OCI-LY1 (cell line): ENCODE measurements at regions not wholly inside any gene's neighbourhood (a gene's known extent, or its start where the extent isn't known, plus 50 kb on each side); places are given as distances from the start of the nearest gene placed in this dataset.
A peak's percentile ranks its signal among the peaks of the same experiment; 100 is the strongest.

Source experiments
- H2AFZ ChIP-seq: fragments of 200-600 bp; sonication (generic), shearing (Covaris generic); 2 replicates; pipeline ENCODE4 v1.6.0; 2014; ENCODE audit warnings: antibody characterized with exemption, mild to moderate bottlenecking, low read length
- H3F3A ChIP-seq: fragments of 200-600 bp; sonication (generic), shearing (Covaris generic); 2 replicates; pipeline ENCODE4 v1.6.0; 2014; ENCODE audit warnings: mild to moderate bottlenecking, antibody characterized with exemption, low read length, moderate library complexity; ENCODE audit not compliant: insufficient read depth
- H3K27ac ChIP-seq: fragments of 200-600 bp; sonication (generic); 2 replicates; pipeline ENCODE4 v1.5.1; 2014; ENCODE audit warnings: low read length, mixed run types, mild to moderate bottlenecking, low read depth; ENCODE audit not compliant: poor library complexity, severe bottlenecking
- H3K27me3 ChIP-seq: fragments of 200-600 bp; sonication (generic); 2 replicates; pipeline ENCODE4 v1.6.0; 2014; ENCODE audit warnings: antibody characterized with exemption, mild to moderate bottlenecking, low read length, moderate library complexity; ENCODE audit not compliant: insufficient read depth
- H3K36me3 ChIP-seq: fragments of 200-600 bp; sonication (generic); 2 replicates; pipeline ENCODE4 v1.6.1; 2014; ENCODE audit warnings: mild to moderate bottlenecking, antibody characterized with exemption, low read length, moderate library complexity, mixed read lengths; ENCODE audit not compliant: insufficient read depth
- H3K4me1 ChIP-seq: fragments of 200-600 bp; sonication (generic); 2 replicates; pipeline ENCODE4 v1.5.1; 2014; ENCODE audit warnings: mild to moderate bottlenecking, low read length, moderate library complexity; ENCODE audit not compliant: insufficient read depth, severe bottlenecking
- H3K4me2 ChIP-seq: fragments of 200-600 bp; sonication (generic), shearing (Covaris generic); 2 replicates; pipeline ENCODE4 v1.6.1; 2014; ENCODE audit warnings: low read length
- H3K4me3 ChIP-seq: fragments of 200-600 bp; sonication (generic); 2 replicates; pipeline ENCODE4 v1.5.1; 2014; ENCODE audit warnings: low read length, low read depth, mild to moderate bottlenecking, mixed read lengths; ENCODE audit not compliant: poor library complexity, severe bottlenecking
- H3K79me2 ChIP-seq: fragments of 200-600 bp; shearing (Covaris generic); 2 replicates; pipeline ENCODE4 v1.6.1; 2016; ENCODE audit warnings: mixed run types, low read length, mixed read lengths; ENCODE audit not compliant: insufficient read depth
- H3K9ac ChIP-seq: fragments of 200-600 bp; sonication (generic), shearing (Covaris generic); 2 replicates; pipeline ENCODE4 v1.6.1; 2014; ENCODE audit warnings: mild to moderate bottlenecking, low read length, mixed read lengths
- H3K9me2 ChIP-seq: fragments of 200-600 bp; sonication (generic), shearing (Covaris generic); 2 replicates; pipeline ENCODE4 v1.6.1; 2014; ENCODE audit warnings: low read depth, mild to moderate bottlenecking, low read length, mixed read lengths
- H3K9me3 ChIP-seq: fragments of 200-600 bp; shearing (Covaris generic); 2 replicates; pipeline ENCODE4 v1.6.1; 2014; ENCODE audit warnings: low read length, mixed read lengths
- H4K20me1 ChIP-seq: fragments of 200-600 bp; sonication (generic), shearing (Covaris generic); 2 replicates; pipeline ENCODE4 v1.6.0; 2016; ENCODE audit warnings: mild to moderate bottlenecking, low read length; ENCODE audit not compliant: insufficient read depth
- CTCF ChIP-seq: fragments of 200-600 bp; sonication (generic), shearing (Covaris generic); IDR thresholded peaks from 2 replicates; pipeline ENCODE4 v1.5.1; 2017; ENCODE audit warnings: mild to moderate bottlenecking, antibody characterized with exemption, low read length, moderate library complexity, mixed read lengths
- EZH2 ChIP-seq: fragments of 200-600 bp; sonication (generic), shearing (Covaris generic); IDR thresholded peaks from 2 replicates; pipeline ENCODE4 v1.8.0; 2017; ENCODE audit warnings: borderline replicate concordance, mixed run types, mild to moderate bottlenecking, antibody characterized with exemption, low read length, moderate library complexity, mixed read lengths

DNA sequence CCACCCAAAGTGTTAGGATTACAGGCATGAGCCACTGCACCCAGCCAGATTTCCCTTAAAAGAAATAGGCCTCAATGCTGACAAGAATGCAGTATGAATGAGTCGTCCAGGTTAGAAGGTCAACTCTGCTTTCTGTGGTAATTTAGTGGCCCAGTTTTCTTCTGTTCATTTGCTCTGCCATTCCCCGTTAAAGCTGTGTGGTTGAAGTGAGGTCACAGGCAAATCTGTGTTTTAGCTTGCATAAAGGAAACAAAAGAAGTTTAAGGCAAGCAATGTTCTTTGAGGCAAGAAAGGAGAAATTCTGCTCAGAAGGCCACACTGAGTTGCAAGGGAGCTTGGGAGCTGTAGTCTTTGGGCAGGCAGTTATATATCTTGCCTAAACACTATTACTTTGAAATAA lies 176.8 kb downstream of the LARP7 start:
- H3K9me2 ChIP-seq: no peaks in the 10 kb centered on the region
- no peak overlapping the region for H3K9ac ChIP-seq
- peaks cover 12% of the 10 kb centered on the region for H3K4me1 ChIP-seq
- no peaks in the 10 kb centered on the region for H3F3A ChIP-seq
- no peak overlapping the region for H2AFZ ChIP-seq
- TF ChIP-seq CTCF: no peak
- no peak for TF ChIP-seq EZH2
- no peak overlapping the region for H3K27ac ChIP-seq
- H3K4me3 ChIP-seq: no peak overlapping the region
- no peaks in the 10 kb centered on the region for H4K20me1 ChIP-seq
- no peak overlapping the region for H3K4me2 ChIP-seq
- no peaks in the 10 kb centered on the region for H3K79me2 ChIP-seq
- H3K27me3 ChIP-seq: no peaks in the 10 kb centered on the region
- no peaks in the 10 kb centered on the region for H3K9me3 ChIP-seq
- H3K36me3 ChIP-seq: no peaks in the 10 kb centered on the region

DNA sequence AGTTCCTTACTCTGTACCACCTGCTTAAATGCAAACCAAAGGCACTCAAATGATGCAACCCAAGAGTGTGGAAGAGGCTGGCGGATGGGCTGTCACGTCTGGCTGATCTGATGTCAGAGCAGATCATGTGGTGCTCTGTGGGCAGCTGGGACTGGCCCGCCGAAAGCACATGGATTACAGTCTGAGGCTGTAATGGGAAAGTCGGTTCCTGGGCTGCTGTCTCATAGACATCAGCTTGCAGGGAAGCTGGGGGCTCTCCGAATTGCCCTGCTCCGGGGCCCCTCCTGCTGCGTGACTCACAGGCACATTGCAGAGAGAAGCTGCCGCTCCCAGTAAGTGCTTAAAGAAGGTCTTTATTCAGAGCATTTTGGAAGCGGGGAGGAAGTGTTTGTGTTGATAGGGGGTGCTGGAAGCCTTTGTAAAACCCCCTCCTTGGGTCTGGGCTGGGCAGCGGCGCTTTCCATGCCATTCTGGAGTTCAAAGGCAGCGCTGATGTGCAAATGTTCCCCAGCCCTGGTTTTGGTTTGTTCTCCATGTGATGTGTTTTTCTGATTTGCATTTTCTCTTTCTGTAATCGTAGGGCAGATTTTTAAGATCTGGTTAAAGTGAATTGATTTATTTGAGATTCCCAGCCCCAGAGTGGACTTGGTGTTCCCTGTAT lies 181.1 kb downstream of the LARP7 start:
- Histone ChIP-seq H3K9ac (peak overlapping the region; percentile 42; the same call in 1 of the 2 replicates), H3K27me3 (no peaks in the 10 kb centered on the region), H3K4me1 (peaks cover 13% of the 10 kb centered on the region), H3K4me3 (peak overlapping the region; percentile 53), H3F3A (no peaks in the 10 kb centered on the region), H3K9me2 (no peaks in the 10 kb centered on the region), H3K27ac (no peak overlapping the region), H3K9me3 (no peaks in the 10 kb centered on the region), H3K79me2 (no peaks in the 10 kb centered on the region), H4K20me1 (no peaks in the 10 kb centered on the region), H3K4me2 (peak overlapping the region; percentile 60), H2AFZ (0 out of 2 replicates have a peak overlapping the region, but pooled peaks have one; percentile 18), H3K36me3 (no peaks in the 10 kb centered on the region)
- no peak for TF ChIP-seq EZH2
- no peak for TF ChIP-seq CTCF

- Histone ChIP-seq H3K9ac (peak overlapping the region; percentile 42; the same call in 1 of the 2 replicates), H3K4me2 (peak overlapping the region; percentile 60), H3K36me3 (no peaks in the 10 kb centered on the region), H3K9me3 (no peaks in the 10 kb centered on the region), H3K79me2 (no peaks in the 10 kb centered on the region), H3K27me3 (no peaks in the 10 kb centered on the region), H3K4me3 (peak overlapping the region; percentile 53), H2AFZ (0 out of 2 replicates have a peak overlapping the region, but pooled peaks have one; percentile 18), H3K9me2 (no peaks in the 10 kb centered on the region), H3K4me1 (peaks cover 13% of the 10 kb centered on the region), H3K27ac (no peak overlapping the region), H3F3A (no peaks in the 10 kb centered on the region), H4K20me1 (no peaks in the 10 kb centered on the region)
- no peak for TF ChIP-seq EZH2
Observed at GRCh38 chr4:112818594-112818965, 181.6 kb downstream of the LARP7 start.

DNA sequence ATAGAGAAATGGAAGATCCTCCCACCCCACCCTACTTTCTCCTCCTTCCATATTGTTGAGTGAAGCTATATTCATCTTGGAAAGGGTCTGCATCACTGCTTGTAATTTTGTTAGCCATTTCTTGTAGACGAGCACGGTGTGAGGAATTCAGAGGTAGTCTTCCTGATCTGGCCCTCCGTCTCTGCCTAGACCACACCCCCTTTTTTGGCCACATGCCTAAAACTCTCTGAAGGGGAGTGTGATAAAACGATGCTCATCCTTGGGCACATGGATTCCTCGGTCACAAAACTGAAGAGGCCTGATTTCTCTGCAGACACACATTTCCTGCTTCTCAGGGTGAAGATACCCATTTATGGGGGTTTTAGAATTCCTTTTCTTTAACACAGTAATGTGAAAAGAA lies 182.8 kb downstream of the LARP7 start:
- no peak overlapping the region for H3K4me3 ChIP-seq
- no peak overlapping the region for H2AFZ ChIP-seq
- no peak overlapping the region for H3K9ac ChIP-seq
- no peak overlapping the region for H3K27ac ChIP-seq
- H3K4me2 ChIP-seq: no peak overlapping the region
- H3K9me3 ChIP-seq: no peaks in the 10 kb centered on the region
- no peaks in the 10 kb centered on the region for H3K27me3 ChIP-seq
- no peaks in the 10 kb centered on the region for H3K79me2 ChIP-seq
- peaks cover 13% of the 10 kb centered on the region for H3K4me1 ChIP-seq
- H3F3A ChIP-seq: no peaks in the 10 kb centered on the region
- no peaks in the 10 kb centered on the region for H3K36me3 ChIP-seq
- no peaks in the 10 kb centered on the region for H3K9me2 ChIP-seq
- no peaks in the 10 kb centered on the region for H4K20me1 ChIP-seq
- TF ChIP-seq CTCF (no peak), EZH2 (no peak)
